NCI-H748 (cell line): ENCODE measurements at regions not wholly inside any gene's neighbourhood (a gene's known extent, or its start where the extent isn't known, plus 50 kb on each side); places are given as distances from the start of the nearest gene placed in this dataset.
A peak's percentile ranks its signal among the peaks of the same experiment; 100 is the strongest.
"Not testable (repeated sequence)": the region's sequence is repeated elsewhere in the genome, so short reads cannot be mapped to it uniquely, and the experiment has no call there.

ENCODE experiments used
- DNase-seq: peaks from one replicate; lab custom pipeline; 2025; ENCODE audit not compliant: unreplicated experiment; lab: John Stamatoyannopoulos, UW

DNA sequence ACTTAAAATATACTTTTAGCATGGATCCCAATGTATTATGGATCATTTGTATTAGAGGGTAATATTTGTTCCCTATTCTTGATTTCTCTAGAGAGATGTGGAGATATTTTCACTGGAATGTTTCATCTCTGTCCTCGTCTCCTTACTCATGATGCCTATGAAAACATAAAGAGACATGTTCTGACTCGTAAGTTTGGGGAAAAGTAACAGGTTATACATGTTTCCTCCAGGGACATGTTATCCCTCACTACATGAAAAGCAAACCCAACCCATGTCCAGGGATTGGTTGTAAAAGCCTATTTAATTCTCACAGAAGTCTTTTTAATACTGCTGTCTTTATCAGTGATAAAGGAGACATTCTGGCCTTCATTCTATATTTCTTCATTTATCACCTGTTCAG lies 621.4 kb downstream of the GABRG1 start:
- DNase-seq: no peak

- no peak for DNase-seq
These were observed 639.1 kb downstream of the GABRG1 start for GRCh38 chr4:45484740-45485139.

DNA sequence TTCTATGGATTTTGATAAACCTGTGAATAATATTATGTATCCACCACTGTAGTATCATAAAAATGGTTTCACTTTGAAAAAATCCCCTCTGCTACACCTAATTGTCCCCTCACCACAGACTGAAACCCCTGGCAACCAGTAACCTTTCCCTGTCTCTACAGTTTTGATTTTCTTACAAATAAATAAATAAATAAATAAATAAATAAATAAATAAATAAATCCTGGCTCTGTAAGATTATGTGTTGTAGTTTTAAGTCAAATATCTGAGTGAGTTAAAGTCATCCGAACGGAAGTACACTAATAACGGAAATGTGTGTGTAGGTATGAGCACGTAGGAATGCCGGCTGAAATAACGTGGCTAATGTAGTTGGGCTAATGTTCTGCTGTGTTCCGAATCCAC lies 641.5 kb downstream of the GABRG1 start:
- no peak for DNase-seq

- no peak for DNase-seq
These were observed 646.5 kb downstream of the GABRG1 start for GRCh38 chr4:45477311-45477733.

DNA sequence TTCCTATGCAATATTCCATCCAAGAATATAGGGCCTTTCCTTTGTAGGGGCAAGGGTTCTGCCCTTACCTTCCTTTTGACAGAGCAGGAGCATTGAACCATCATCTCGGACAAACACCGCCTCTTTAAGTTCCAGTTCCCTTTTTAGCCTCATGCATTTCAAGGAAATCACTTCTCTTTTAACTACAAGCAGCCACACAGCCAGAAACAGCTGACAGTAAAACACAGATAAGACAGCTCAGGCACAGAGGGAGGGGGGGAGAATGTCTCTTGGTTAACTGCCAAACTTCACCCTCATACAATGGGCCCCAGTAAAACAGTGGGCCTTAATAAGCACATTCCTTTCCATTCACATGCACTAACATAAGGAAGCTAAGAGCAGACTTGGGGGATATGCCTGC lies 648.3 kb downstream of the GABRG1 start:
- DNase-seq: no peak

- DNase-seq: no peak
These were observed 651.4 kb downstream of the GABRG1 start for GRCh38 chr4:45472490-45472889.

GRCh38 chr4:45471335-45471734 lies 652.5 kb downstream of the GABRG1 start:
- no peak for DNase-seq

GRCh38 chr4:45467157-45467556 lies 656.7 kb downstream of the GABRG1 start:
- DNase-seq: no peak

GRCh38 chr4:45460157-45460556 lies 663.7 kb downstream of the GABRG1 start:
- not testable (repeated sequence) for DNase-seq

- no peak for DNase-seq
These were observed 668.6 kb downstream of the GABRG1 start for GRCh38 chr4:45455217-45455616.

DNA sequence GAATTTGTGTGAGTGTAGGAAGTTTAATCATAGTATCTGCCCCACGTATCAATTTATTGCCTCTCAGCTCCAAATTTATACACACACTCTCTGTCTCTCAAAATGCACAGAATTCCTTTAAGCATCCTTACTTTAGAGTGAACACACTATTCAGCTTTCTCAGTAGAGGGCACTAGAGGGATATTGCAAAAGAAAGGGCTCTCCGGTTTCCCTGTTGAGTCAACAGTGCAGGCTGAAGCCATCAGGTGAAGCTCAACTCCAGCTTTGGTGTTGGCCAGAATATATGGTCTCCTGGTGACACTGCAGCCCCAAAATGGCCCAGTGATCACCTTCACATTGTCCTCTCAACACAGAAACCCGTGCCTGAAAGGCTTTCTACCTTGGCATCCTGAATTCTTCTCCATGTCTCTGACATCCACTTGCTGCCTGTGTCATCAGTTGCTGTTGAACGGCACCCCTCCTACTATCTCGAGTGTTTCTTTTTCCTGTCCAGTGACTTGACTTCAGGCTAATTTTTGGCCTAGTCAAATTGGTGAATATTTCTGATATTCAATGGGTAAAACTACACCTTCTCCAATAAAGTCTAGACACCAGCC lies 670.5 kb downstream of the GABRG1 start:
- DNase-seq: peak; percentile 34

- peak; percentile 24 for DNase-seq
These were observed 681.4 kb downstream of the GABRG1 start for GRCh38 chr4:45442466-45442865.

DNA sequence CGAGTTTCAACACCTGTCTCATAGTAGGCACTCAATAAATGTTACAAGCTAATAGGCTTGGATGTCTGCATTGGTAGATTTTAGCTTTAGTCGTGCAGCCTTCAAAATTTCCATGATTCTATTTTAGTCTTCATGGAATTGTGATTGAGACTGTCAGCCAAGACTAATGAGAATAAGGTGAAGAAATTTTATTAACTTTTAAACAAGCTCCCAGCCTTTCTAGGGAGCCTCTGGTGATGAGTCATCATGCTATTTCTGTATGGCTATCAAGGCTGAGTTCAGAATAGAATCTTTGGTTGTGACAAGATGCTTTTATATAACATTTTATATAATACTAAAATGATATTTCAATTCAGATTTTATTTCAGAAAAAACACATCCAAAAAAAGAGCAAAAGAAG lies 685.8 kb downstream of the GABRG1 start:
- DNase-seq: no peak

GRCh38 chr4:45437381-45437780 lies 686.5 kb downstream of the GABRG1 start:
- no peak for DNase-seq

GRCh38 chr4:45425135-45425534 lies 698.7 kb downstream of the GABRG1 start:
- no peak for DNase-seq

DNA sequence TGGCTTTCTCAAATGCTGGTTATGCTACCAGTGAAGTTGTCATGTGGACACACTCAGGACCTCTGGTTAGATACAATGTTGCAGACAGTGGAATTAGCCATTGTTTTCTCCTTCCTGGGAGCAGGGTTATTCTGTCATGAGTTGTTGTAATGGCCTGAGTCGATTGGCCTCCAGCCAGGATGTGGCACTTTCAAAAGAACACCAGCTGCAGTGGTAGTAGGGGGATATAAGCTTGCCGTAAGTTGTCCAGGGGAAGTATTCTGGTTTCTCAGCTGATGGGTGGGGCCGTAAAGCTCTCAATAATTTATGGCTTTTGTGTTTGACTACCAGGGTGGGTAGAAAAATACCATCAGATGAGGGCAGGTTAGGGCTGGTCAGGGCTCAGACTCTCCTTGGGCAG lies 697.5 kb upstream of the GNPDA2 start:
- DNase-seq: peak; percentile 48

GRCh38 chr4:45420091-45420674 lies 693.8 kb upstream of the GNPDA2 start:
- not testable (repeated sequence) for DNase-seq

GRCh38 chr4:45410701-45411210 lies 684.4 kb upstream of the GNPDA2 start:
- no peak for DNase-seq

- no peak for DNase-seq
These were observed 683.2 kb upstream of the GNPDA2 start for GRCh38 chr4:45409536-45409935.

- DNase-seq: no peak
These were observed 682.6 kb upstream of the GNPDA2 start for GRCh38 chr4:45408996-45409395.

DNA sequence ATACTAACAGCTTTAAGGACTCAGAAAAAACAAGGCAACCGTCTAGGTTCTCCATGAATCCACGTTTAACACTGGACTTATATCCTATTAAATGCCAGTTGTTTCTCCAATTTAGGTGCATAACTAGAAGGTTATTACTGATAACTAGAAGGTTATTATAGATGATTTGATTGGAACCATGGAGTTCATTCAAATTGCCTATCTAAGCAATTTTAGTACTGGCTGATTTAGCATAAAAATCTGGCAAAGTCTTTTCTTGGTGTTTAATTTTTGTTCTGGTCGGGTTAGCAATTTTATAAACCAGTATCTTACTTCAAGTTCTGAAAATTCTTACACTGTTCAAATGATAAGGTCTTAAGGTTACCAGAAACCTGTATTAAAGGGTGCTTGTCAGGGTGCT lies 672.8 kb upstream of the GNPDA2 start:
- DNase-seq: no peak

- DNase-seq: no peak
These were observed 659.0 kb upstream of the GNPDA2 start for GRCh38 chr4:45385306-45385705.

GRCh38 chr4:45370408-45370807 lies 644.1 kb upstream of the GNPDA2 start:
- DNase-seq: no peak
